HTR-8/SVneo (cell line): ENCODE measurements at regions not wholly inside any gene's neighbourhood (a gene's known extent, or its start where the extent isn't known, plus 50 kb on each side); places are given as distances from the start of the nearest gene placed in this dataset.

Experiments
- DNase-seq: peaks from one replicate; pipeline ENCODE4 v3.0.0; 2011; ENCODE audit warnings: low spot score, mixed read lengths; ENCODE audit not compliant: insufficient read length
- FAIRE-seq: peaks from 2 replicates; lab custom pipeline; 2011; peaks lifted over from hg19 to GRCh38; lab: Jason Lieb, UNC

- no peak for DNase-seq
- no peak for FAIRE-seq
Observed at GRCh38 chr9:117490199-117490598, 75.3 kb upstream of the ASTN2 start.

- DNase-seq (no peak), FAIRE-seq (no peak)
Observed at GRCh38 chr9:117488659-117489058, 73.8 kb upstream of the ASTN2 start.

GRCh38 chr9:117487555-117488175 is 72.8 kb upstream of the ASTN2 start:
- peak; percentile 27 for DNase-seq
- FAIRE-seq, result no peak

- FAIRE-seq, result no peak
- no peak for DNase-seq
Observed at GRCh38 chr9:117486426-117486825, 71.6 kb upstream of the ASTN2 start.

GRCh38 chr9:117485176-117485575 is 70.3 kb upstream of the ASTN2 start:
- FAIRE-seq, result no peak
- no peak for DNase-seq

- no peak for DNase-seq
- FAIRE-seq, result no peak
Observed at GRCh38 chr9:117480729-117481128, 65.9 kb upstream of the ASTN2 start.

- DNase-seq, result no peak
- no peak for FAIRE-seq
Observed at GRCh38 chr9:117480253-117480652, 65.4 kb upstream of the ASTN2 start.

GRCh38 chr9:117473293-117473692 is 58.4 kb upstream of the ASTN2 start:
- FAIRE-seq (no peak), DNase-seq (no peak)

- FAIRE-seq (no peak), DNase-seq (no peak)
Observed at GRCh38 chr9:117470902-117471301, 56.0 kb upstream of the ASTN2 start.

GRCh38 chr9:117470455-117470854 is 55.6 kb upstream of the ASTN2 start:
- FAIRE-seq (no peak), DNase-seq (no peak)

GRCh38 chr9:117466111-117466510 is 51.3 kb upstream of the ASTN2 start:
- no peak for FAIRE-seq
- DNase-seq, result no peak

GRCh38 chr9:117465706-117466105 is 50.8 kb upstream of the ASTN2 start:
- no peak for FAIRE-seq
- no peak for DNase-seq

GRCh38 chr9:117464941-117465616 is 50.2 kb upstream of the ASTN2 start:
- no peak for DNase-seq

More at GRCh38 chr9:117464941-117465616, 50.2 kb upstream of the ASTN2 start:
- FAIRE-seq, result no peak
